Stimulated activated CD4-positive, alpha-beta T cell treated with anti-CD3 and anti-CD28 coated beads, Interleukin-1b, Interleukin-23, amount 100 ng/mL, for 4 hours (primary cell): ENCODE measurements at regions not wholly inside any gene's neighbourhood (a gene's known extent, or its start where the extent isn't known, plus 50 kb on each side); places are given as distances from the start of the nearest gene placed in this dataset.
"Not testable (repeated sequence)": the region's sequence is repeated elsewhere in the genome, so short reads cannot be mapped to it uniquely, and the experiment has no call there.

Experiments
- DNase-seq, 2 donors: peaks; one replicate each; pipeline ENCODE4 v3.0.0-alpha.2; 2020; ENCODE audit warnings: low read depth in 2 of 2

DNA sequence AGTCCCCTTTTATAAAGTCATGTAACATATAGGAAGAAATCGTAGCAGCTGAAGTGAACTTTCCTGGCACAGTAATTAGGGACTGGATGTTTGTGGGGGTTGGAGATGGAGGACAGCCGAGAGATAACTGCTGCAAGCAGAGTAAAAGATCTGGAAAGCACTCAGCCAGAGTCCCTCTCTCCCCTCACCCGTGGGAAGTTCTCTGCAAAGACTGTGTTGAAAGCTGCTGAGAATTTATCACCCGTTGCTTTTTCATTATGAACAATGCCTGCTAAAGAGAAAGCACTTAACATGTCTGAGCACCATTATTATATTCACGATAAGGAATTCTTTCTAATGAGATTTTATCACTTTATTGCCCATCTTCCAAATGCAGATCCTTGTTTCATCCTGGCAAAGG is 248.8 kb downstream of the SHOX2 start:
- no peak for DNase-seq

DNA sequence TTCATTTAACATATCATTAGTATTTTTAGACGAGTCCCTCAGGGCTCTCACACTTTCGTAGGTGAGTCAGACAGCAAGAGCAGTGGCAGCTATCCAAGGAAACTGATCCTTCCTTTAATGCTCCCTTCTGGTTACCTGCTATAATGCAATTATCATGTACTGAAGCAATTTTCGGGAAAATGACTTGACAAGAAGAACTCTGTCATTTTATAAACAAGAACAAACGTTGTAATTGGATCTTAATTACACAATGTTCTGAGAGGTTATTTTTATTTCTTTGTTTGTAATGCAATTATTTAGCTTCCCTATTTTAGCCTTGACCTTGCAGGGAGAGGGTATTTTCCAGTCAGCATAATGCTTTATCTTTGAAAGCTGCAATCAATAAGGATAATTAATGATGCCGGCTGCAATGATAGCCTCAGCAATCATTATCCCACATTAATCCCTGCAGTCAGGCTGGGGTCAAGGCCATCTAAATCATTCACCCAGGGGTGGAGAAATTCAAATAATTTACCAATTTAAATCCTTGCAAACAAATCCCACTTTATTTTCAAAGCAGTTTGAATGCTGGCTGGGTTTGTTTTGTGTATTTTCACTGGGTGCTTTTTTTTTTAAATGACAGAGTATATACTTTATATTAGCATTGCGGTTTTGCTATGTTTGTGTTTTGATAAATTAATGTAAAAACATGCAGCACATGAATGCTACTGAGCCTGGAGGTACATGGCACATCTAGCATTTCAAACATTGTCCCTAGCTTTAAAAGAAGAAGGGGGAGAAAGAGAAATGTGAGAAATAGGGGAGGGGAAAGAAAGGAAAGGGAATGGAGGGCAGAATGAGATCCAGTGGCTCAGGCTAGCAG is 249.9 kb downstream of the SHOX2 start:
- no peak for DNase-seq

GRCh38 chr3:157845839-157846238 is 260.4 kb downstream of the SHOX2 start:
- not testable (repeated sequence) for DNase-seq

DNA sequence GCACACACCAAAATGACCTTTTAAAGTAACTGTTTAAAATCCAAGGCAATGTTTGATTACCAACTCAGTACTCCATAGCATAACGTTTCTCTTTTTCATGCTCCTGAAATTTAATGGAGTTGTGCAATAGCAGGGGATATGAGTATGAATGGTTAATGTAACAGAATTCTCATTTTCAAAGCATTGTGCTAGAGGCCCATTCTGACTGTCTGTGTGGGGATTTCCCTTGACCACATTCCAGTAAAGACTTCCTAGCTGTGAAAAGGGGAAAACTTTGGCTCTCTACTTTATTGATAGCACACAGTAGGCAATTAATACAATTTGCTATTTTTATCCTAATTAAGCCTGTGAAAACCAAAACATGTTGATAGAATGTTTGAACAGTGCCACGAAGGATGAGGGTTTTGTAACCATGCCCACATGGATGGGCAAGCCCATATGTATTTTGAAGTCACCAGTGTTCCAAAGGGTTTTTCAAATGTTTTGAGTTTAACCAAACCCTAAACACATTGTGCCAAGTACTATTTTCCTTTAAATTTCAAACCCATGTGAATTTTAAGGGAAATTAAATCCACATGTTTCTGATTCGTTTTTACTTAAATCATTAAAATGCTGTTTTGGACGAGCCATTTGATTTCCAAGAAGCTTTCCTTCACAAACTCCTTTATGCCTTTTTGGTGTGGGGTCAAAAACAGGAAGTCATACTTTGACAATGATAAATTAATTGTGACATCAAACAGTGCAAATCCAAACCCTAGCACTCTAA is 261.2 kb downstream of the SHOX2 start:
- no peak for DNase-seq

GRCh38 chr3:157844216-157844615 is 262.0 kb downstream of the SHOX2 start:
- DNase-seq: no peak

GRCh38 chr3:157841029-157841428 is 265.2 kb downstream of the SHOX2 start:
- DNase-seq: no peak

DNA sequence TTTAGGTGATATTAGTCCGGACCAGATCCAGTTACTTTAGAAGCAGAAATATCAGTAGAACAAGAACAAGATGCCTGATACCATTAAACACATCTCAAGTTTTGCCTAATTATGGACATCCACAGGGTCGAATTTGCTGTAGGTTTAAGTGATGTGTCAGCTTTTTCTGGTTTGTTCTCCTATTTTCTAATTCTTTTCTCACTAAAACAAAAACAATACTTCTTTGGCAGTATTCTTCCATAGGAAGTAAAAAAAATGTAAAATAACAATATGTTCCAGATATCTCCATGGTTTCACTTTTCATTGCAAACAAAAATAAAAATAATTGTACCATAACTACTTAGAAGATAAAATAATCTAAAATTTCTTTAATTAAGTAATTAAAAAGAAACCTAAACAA is 265.7 kb downstream of the SHOX2 start:
- no peak for DNase-seq

GRCh38 chr3:157838457-157838856 is 267.8 kb downstream of the SHOX2 start:
- no peak for DNase-seq

- DNase-seq: no peak
Measured at GRCh38 chr3:157837336-157837735, 268.9 kb downstream of the SHOX2 start.

- DNase-seq: no peak
Measured at GRCh38 chr3:157836022-157836421, 270.2 kb downstream of the SHOX2 start.

- no peak for DNase-seq
Measured at GRCh38 chr3:157832588-157832987, 273.6 kb downstream of the SHOX2 start.

DNA sequence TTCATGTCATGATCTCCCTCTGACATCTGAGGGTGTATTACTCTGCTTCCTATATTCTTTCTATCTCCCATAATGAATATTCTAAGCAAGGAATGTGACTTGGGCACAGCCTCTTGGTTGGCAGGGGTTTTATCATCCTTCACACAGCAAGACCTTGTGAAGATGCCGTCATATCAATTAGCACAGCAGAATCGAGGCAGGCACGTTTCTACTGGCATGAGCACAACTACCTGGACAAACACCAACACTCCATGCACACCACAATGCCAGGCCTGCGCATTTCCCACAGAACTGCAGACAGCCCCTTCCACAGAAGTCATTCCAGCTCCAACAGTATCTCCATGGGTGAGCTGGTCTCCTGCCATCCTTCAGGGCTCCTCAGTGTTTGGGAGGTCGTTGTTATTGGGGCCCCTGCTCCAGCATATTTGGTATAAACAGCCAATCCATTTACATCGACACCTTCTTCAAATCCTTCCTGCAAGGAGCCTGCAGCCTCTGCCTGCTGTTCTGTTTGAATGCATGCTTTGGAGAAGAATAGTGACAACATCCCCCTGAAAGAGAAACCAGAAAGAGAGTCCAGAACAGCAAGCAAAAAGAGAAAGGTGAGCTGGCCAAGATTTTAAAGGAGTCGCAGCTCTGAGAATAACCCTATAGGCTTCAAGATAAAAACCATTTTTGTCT is 275.5 kb downstream of the SHOX2 start:
- no peak for DNase-seq

DNA sequence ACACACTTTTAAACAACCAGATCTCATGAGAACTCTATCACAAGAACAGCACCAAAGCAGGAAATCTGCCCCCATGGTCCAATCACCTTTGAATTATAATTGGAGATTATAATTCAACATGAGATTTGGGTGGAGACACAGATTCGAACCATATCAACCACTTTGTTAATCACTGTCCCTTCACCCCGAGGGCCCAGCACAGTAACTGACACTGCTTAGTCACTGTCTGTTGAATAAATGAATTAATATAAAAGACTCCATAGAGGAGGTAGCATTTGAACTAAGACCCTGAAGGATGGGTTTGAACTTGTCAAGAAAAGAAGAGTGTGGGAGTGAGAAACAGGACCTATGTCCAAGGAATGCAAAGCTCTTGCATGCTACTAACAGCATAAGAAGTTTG is 276.4 kb downstream of the SHOX2 start:
- DNase-seq: no peak

GRCh38 chr3:157824281-157824680 is 281.9 kb downstream of the SHOX2 start:
- no peak for DNase-seq

- DNase-seq: no peak
Measured at GRCh38 chr3:157823050-157823449, 283.2 kb downstream of the SHOX2 start.

DNA sequence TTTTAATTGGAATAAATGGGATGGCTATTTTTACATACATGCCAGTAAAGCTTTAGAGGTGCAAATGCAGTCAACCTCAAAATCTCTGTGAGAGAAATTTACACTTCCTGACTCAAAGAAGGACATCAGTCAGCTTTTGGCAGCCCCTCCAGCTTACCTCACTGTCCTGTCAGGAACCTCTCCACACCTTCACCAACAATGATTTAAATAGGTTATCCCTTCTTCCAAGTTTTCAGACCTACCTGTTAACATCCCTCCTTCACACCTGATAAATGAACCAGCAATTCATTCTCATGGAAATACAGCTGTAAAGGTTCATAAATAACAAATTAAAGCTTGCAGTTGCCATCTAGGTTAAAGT is 286.1 kb downstream of the SHOX2 start:
- no peak for DNase-seq

DNA sequence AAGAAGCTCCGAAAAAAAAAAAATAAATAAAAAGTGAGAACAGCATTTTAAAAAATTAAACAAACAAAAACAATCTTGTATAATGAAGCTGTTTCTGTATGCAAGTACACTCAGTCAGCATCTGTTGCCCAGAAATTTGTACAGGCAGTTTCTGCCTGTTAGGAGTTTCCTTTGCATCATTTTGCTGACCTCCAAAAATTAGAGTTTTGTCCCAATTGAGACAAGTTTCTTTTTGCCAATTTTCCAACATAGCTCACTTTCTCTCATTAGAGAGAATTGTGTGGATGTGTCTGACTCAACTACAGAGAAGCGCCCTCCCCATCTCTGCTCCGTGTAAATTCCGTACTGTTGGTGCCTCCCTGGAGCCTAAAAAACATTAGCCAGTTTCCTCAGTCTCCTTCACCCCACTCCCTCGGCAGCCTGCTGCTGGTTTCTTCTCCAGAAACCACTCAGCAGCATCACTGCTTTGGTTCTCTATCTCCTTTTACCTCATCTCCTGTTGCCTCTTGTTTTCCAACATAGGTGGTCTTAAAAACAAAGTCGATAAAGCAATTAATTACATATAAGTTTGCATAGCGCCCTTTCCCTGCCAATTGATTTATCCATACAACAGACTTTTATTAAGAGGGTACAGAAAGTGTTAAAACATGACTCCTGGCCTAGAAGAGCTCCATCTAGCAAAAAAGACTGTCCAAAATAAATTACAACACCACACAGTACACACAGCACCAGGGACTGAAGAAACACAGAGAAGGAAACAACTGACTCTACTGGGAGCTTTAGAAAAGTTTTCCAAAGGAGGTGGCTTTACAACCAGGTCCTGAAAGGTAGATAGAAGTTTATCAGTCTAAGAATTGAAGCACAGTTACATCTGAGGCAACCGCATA is 286.7 kb downstream of the SHOX2 start:
- DNase-seq: no peak

DNA sequence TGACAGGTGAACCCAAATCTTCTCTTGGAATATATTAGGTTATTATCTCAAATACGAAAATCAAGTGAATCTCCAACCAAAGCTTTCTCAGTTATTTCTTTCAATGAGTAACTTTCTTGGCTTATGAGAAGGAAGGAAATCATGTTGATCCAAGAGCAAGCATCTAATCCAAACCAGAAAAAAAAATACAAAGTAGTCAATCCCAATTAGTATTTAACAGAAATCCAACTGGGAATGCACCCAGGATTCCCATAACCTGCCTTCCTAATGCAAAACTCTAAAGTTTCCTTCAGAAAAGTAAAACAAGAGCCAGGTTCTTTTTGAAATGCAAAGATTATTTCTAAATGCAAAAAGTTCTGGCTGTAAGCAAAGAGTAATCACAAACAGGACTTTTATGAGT is 289.3 kb downstream of the SHOX2 start:
- no peak for DNase-seq

DNA sequence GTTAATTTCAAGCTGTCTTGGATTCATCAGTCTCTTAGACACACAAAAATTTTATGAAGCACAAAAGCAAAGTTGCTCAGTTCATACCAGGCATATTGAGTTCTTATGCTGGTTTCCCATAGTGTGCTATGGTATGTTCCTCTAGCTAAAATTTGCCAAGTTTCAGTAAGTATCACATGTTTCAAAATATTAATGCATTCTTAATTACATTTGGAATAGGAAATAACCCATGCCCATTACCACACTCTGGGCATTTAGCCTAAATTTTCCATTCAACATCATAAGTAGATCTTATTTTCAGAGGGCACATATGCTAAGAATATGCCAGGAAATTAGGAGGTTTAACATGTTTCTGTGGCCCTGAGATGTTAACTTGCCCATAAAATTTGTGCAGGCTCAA is 289.9 kb downstream of the SHOX2 start:
- no peak for DNase-seq

DNA sequence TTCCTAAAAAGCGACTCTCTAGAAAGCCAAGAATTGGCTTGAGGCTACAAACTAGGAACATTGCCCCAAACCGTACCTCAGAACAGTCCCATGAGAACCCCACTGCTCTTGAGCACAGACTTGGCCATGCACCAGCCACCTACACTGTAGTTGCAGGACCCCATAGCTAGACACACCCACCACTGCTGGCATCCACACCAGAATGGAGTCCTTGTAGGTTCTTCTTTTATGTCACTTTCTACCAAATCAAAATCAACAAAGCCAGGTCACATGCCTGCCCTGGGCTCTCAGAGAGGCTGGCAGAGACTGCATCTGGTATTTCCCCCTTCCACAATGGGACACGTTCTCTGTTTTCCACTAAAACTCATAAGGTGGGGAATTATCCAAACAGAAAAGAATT is 290.5 kb downstream of the SHOX2 start:
- no peak for DNase-seq

DNA sequence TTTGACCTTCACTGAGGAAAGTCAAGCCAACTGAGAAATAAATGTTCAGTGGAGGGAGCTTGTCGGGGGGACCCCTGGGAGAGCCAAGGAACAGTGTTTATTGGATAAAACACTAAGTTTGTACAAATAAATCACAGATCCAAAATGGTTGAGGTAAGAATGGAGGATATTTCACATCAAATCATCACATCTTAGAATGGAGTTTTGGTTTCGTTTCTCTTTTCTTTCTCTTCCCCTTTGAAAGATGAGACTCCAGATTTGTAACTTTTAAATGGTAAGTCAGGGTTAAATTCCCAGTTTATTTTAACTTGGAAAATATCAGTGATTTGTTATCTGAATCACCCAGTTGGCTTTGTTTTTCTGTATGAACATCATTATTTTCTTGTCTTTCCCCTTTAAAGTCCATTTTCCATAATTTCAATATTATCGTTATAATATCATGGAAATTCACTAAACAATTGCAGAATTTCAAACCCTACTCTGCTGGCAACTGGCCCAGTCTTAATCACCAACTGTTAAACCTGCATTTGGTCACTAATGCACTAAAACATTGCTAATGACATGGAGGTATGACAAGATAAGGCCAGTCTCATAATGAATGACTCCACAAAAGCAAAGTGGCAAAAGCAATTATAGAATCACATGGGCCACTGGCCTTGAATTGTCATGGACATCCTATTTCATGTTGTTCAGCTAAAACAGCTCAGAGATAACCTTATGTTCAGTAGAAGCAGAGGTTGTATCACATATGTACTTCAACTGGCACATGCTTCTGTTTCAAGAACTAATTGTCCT is 295.1 kb downstream of the SHOX2 start:
- DNase-seq: no peak
